ENCODE measurements at regions not wholly inside any gene's neighbourhood (a gene's known extent, or its start where the extent isn't known, plus 50 kb on each side); places are given as distances from the start of the nearest gene placed in this dataset.

DNA sequence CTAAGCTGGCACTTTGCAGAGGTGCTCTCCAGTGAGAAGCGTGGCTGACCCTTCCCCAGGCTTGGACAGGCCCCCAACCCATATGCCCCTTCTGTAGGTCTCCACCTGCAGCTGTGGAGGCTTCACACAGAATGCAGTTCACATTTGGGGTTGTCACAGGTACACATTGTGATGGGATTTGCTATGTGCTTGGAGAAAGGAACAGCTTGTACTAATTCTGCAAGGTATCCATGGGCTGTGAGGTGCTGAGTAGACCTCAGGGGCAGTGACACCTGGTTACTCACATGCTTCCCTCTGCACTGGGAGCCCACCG, 188.9 kb downstream of the CXCL12 start:
- DNase-seq = no peak

DNA sequence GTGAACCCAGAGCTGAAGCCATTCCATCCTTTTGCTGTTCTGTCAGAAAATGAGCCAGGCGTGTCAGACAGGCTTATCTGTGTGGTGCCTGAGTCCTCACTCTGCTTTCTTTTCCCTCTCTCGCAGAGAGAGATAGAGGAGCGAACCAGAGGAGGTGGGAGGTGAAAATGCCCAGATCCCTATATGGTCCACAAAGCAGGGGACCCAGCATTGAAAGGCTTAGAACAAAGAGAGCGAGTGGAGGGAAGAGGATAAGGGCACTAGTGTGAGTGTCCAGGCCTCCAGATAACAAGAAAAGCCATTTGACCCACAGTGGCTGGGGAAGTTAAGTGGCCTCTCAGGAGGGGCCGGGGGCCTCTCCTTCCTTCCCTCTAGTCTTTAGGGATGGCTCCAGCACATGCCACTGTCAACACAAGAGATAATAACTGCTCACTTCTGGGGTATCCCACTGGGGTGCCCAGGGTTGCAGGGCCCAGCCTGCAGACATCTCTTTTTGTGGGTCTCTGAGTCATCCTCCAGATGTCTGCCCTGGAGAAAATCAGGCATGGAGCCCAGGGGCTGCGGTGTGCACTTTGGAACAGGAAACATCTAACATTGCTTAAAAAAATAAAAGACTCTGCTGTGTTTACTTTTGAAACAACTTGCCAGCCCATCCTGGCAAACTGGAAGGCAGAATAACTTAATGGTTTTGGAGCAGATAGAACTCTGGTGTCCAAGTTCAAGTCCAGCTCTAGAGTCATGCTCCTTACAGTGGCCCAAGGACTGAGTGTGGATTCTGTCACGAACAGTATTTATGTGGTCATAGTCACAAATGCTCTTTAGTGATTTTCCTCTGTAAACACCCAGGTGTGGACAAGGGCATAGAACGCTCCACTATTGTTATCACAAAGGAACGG, 189.5 kb downstream of the CXCL12 start:
- DNase-seq = no peak

DNA sequence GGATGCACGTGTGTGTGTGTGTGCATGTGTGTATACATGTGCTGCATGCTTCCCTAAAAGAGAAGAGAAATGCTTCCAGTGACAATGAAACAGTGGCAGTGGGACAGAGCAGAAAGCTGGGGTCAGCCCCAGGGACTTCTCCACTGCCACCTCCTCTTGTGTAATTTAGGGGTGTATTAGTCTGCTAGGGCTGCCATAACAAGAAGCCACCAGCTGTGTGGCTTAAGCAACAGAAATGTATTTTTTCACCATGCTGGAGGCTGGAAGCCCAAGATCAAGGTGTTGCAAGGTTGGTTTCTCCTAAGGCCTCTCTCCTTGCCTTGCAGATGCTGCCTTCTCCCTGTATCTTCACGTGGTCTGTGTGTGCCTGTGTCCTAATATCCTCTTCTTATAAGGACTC, 190.5 kb downstream of the CXCL12 start:
- no peak for DNase-seq

DNA sequence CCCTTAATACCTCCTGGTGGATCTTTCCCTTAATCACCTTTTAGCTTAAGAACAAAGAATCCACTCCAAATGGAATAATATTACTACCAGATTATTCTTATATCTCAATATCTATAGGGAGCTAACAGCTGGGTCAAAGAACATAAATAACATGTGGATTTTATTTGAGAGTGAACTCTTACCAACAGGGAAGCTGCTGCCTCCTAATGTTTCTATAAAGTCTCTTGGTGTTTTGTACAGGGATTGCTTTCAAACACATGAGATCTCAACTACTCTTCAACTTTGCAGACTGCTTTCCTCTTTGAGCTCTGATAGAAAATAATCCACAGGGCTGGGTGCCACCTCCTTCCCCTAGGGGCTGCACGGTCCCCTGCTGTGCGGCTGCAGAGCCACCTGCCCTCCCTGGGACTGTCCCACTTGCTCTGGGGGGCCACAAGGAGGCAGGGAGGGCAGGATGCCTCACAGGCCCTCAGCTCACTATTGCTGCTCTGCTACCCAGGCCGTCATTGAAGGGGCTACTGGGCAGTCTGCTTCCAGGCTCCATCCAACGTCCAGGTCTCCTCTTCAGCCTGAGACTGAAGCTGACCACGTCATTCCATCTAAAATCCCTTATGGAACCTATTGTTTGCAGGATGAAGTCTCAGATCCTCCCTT, 191.2 kb downstream of the CXCL12 start:
- no peak for DNase-seq

DNA sequence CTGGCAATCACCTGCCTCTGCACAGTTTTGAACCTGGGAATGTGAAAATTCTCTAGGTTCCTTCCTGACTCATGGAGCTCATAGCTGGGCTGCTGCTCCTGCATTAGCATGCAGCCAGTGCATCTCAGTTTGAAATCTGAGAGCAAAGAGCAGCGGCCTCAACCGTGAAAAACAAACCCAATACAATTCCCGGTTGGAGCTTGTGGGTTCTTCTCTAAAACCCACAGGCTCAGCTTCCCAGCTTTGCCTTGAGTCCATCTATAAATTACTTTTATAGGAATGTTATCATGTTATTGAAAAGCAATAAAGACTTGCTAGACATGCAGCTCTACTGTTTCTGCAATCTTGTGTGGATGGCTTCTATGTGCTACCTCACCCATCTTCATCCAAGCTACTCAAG, 191.7 kb downstream of the CXCL12 start:
- DNase-seq = no peak

DNA sequence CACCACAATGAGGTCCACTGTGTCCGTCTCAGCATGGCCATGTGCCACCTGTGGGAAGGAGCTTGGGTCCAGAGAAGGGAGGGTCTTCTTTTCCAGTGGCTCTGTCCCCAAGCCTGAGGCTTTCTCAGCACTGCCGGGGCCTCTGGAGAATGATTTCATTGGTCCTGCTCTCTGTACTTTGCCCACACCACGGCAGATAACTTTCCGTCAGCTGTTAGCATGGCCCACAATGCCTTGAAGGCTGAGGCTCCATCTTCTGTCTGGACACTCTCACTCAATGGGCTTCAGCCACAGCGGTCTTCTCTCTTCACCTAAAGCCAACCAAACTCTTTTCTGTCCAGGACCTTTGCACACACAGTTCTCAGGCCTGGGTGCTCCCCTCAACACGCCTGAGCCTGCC, 192.5 kb downstream of the CXCL12 start:
- DNase-seq = no peak

DNA sequence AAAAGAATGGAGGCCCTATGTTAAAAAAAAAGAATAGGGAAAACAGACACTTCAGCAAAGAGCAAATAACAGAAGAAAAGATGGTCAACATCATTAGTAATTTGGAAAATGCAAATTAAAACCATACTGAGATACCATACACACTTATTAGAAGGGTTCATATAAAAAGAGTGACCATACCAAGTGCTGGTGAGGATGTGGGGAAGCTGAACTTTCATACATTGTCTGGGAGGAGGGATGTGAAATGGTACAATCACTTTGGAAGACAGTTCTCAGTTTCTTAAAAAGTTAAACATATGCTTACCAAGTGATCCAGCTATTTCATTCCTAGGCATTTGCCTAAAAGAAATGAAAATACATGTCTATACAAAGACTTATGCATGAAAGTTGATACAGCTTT, 194.4 kb downstream of the CXCL12 start:
- no peak for DNase-seq

DNA sequence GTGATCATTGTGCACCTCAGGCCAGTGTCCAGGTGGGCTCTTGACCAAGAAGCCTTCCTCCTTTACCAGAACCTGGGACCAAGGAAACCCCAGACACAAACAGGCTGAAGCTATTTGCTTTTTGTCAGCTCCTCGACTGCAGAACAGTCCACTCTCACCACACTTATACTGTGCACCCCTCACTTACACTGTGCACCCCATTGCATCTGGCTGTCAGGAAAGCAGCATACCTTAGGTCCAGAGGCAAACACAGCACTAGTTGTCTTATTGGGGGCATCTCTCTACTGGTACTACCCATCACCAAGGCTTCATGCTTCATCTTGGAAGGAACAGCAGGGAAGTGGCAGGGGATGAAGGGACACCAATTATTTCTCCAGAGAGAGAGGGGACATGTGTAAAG, 198.1 kb downstream of the CXCL12 start:
- no peak for DNase-seq

DNA sequence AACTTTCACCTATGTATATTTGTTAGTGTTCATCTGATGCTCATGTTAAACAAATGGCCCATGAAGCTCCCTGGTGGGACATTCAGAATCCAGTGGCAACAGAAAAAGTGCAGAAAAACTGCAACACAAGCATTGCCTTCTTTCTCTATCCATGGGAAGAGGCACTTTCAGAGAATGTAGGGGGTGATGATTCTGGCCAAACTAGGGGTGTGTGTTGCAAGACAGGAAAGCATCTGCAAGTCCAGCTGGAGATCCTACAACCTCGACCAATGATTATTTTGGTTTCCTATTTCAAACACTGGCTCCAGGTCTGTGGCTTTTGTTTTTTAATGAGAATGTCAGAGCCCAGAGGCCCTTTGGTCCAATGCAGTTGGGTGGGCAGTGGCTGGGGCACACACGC, 198.7 kb downstream of the CXCL12 start:
- DNase-seq = no peak

DNA sequence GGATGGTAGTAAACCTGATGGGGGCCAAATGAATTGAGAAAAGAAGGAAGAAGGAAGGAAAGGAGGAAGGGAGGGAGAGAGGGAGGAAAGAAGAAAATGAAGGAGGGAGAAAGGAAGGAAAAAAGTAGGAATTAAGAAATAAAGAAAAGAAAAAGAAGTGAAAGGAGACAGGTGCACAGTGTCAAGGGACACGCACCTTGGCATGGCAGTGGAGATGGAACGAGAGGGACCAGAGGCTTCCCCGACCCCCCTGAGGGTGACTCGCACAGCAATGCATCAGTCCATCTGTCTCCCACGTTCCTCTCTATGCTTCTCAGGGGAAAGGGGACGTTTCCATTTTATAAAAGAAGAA, 199.6 kb downstream of the CXCL12 start:
- DNase-seq = no peak

DNA sequence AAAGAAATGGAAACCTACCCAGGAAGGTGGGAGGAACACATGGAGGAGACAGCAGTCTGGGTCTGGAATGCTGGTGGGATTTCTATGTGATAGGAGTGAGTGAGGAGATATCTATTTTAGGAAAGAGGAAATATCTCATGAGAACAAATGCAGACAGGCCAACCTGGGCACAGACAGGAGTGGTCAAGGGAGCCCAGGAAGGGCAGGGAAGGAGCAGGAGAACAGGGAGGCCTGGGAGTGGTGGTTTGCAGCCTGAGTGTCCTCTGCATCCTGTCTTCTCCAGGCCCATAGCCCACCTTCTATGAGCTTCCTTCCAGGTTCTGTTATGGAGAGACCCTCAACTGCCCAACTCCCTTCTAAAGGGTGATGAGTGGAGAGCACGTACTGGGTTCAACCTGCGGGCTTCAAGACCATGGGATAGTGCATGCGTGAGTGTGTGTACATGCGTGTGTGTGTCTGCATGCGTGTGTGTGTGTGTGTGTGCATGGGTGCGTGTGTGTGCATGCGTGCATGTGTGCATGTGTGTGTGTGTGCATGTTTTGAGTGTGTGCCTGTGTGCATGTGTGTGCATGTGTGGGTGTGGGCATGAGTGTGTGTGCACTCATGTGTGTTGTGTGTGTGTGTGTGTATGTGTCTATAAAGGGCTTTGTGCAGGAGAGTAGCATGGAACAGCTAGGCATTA, 200.1 kb downstream of the CXCL12 start:
- no peak for DNase-seq

DNA sequence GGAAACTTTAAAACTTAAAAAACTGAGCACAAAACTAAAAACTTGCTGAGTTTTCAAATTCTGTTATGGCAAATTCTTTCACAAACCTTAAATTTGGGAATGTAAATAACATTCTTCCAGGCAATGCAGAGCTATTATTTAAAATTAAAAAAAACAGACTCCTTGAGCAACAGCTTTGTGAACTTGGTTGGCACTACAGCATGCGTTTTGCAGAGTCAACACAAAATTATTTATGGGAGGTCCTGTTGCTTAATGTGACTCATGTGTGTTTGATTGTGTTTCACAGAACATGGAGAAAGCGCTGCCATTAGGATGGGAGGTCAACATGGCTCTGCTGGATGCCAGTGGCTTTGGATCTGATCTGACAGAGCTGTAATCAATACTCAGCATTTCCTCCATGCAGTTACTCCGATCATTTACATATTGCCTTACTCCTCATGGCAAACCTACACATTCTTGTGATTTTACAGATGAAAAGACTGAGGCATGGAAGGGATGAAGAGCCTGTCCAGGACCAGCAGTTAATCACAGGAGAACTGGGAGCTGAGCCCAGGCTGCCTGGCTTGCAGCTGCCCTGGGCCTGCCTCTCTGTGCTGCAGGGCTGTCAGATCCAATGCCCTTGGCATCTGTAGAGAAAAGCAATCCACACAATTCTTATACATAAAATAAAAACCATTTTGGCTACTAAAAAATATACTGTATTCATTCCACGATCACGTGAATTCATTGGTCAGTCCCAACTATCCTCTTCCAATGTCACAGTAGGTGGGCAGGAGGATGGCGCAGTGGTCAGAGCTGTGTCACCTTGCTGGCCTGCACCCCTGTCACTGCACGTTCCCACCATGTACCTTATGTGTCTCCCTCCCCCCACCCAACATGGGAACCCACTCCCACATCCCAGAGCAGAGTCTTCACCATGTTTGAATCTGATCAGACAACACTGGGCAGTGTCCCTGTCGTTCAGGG, 200.9 kb downstream of the CXCL12 start:
- no peak for DNase-seq

DNA sequence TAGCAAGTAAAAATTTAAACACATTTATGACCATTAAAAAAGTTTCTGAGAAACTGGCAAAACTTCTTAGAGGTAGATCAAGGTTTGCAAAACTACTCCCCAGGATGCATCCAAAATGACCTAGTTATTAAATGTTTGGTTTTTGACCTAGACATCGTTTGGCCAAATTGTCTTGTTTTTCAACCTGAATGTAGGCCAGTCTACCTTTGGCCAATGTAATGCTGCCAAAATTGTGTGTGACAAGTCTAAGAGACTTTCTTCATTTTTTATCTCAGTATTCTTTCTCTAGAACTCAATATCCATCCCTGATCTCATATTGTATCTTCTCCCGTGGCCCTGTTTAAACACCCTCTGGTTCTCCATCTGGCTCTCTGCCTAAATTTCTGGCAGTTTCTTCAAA, 202.0 kb downstream of the CXCL12 start:
- no peak for DNase-seq

DNA sequence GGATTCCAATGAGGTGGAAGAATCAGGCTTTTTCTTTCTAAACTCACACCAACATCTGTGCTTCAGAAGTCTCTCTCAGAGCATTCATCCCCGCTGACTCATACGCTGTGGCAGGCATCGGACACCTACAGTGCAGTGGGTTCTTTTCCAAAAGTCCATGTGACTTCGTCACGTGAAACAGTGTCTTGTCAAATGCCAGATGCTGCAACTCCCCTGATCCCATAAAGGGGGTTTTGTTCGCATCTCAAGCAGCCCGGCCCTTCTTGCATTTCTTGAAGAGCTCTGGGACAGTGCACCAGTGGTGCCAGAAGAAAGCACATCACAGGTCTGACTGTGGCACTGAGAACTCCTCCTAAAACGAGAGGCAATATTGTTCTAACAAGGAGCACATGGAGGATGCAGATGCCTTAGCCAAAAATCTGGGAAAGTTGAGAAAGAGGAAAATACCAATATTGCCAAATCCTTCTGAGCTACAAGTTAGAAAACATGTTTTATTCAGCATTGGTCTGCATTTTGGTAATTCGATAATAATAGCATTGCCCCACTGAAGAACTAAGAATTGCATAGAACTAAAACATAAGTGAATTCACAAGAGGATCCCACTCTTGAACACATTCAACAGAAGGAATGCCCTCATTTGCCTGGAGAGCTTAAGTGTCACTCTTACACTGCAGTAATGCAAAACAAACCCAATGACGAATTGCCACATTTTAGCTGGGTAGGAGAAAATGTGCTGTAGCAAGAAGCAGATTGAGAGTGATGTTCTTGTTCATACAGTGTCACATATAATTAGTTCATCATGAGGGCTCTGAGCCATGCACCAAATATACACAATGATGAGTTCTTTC, 204.4 kb downstream of the CXCL12 start:
- no peak for DNase-seq

DNA sequence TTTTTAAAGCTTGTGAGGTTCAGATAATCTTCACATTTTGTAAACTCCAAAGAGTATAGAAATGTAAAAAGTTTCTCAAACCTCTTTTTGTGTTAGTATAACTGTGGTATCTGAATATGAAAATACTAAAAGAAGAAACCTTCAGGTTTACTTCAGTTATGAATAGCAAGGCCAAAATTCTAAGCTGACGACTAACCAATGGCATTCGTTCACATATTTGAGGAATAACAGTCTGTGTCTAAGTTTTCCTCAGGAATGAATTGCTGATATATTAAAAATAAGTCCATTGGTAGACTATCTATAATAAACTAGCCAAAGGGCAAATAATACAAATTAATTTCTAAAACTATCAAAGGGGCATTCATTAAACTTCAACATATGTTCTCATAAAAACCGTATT, 206.0 kb downstream of the CXCL12 start:
- DNase-seq = no peak

DNA sequence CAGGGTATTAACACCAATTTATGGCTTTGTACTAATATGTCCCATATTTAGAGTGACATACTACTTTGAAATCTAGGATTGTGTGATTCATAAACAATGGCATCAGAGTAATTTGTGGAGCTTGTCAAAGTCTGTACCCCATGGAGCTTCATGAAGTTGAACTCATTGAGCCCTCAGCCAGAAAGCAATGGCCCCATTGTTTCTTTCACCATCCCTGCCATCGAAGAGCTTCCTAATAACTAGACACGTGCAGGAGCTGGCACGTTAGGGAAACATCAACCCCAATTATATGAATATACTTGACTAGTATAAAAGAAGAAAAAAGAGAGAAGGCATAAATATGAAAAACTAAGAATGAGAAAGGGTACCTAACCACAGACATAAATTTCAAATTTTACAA, 206.6 kb downstream of the CXCL12 start:
- no peak for DNase-seq

DNA sequence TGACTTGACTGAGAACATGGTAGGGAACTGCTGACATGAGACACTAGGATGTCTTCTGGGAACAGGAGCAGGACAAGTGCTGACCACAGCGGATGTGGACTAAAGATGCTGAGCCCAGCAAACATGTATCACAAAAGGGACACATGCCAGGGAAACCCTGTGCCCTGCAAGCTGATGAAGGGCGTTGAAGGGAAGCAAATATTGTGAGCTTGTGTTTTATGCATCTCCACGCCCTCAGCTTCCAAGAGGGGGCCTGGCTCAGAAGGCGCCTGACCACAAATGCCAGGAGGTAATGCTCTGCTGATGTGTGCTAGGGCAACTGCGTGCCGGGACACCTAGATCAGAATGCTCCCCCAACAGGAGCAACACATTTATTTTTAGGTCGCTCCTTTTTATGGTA, 207.3 kb downstream of the CXCL12 start:
- DNase-seq = no peak

DNA sequence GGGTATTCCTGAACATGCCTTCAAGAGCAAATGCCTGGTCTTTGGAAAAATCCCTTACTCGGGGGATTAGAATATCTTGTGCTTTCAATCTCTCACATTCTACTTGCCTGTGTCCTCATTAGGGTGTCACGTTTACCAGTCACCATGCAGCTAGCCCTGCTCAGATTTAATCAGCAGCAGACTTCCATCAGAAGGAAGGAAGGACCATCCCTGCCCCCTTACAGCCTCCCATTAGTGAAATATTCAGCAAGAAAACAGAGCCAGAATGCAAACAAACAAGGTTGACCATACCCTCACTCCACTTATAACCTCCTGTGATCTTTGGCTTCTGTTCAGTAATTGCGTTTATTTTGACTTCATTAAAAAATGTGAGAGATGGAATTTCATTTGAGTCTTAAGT, 208.6 kb downstream of the CXCL12 start:
- DNase-seq = no peak

DNA sequence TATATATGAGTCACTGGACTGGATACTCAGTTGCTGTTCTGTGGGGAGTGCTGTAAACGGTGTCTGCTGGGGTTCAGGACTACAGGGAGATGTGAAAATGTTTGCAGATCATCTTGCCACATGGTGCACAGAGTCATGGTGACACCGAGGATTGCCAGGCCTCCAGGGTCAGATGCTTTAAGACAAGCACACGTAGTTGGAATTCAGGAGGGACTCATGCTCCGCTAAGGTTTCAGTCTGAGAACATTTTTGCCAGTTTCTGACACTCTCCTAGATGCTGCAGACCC, 211.3 kb downstream of the CXCL12 start:
- no peak for DNase-seq

DNA sequence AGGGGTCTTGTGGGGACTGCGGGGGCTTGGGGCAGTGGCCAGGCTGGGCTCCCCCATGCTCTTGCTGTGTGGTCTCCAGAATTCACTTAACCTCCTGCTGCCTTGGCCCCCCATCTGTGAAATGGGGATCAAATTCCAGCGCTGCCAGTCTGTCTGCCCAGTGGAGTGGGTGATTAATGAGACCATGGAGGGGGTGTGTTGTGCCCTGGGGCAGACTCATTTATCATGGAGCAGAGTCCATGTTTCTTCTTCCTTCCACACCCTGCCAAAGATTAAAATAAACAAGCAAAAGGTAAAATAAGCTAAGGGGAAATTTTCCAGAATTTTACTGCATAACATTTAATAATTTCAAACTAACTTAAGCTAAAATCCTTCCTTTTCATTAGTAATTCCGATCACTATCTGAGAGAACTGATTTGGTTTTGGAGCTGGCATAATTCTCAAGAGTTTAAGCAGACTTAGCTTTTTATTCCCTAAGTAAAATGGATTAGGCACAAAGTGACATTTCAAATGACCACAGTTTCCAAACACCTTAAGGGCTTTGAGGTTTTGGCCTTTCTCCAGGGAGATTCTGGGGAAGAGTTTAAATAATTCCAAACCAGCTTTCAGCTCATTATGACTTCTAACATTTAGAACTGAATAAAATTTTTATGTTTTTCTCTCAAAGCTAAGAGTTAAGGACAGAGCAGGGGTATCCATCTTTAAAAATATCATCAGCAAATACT, 211.9 kb downstream of the CXCL12 start:
- DNase-seq = no peak

DNA sequence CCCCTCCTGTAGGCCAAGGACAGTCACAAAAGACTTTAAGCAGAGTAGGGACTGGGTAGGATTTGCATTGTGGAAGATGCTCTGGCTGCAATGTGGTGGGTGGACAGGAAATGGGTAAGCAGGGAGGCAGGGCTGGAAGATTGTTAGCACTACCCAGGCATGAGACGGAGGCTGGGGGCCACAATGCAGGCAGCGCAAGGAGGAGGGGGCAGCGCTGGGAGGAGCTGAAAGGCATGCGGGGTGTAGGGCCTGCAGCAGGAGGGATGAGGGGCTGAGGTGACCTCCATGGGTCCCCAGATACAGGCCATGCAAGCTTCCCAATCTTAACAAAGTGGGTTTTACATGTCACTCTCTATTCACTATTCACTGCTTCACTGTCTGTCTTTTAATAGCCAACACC, 213.1 kb downstream of the CXCL12 start:
- DNase-seq = no peak

DNA sequence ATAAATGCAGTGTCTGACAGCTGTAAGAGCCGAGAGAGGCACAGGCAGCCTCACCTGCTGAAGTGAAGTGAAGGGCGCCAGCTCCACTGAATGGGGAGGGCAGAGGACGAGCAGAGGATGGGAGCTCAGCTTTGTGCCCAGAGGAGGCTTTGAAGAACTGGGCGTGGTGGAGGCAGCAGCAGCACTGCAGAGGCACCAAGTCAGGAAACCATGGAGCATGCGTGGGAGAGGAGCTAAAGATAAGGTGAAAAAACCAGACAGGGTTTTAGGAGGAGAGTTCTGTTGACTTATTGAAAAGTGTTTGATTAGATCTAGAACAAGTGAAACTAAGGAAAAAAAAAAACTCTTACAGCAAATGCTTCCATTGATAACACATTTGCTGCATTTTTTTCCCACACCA, 216.4 kb downstream of the CXCL12 start:
- DNase-seq = no peak

All from activated effector memory CD4-positive, alpha-beta T cell treated with Interleukin-2 at 50 U/mL for 16 hours (primary cell).